ENCODE measurements at regions not wholly inside any gene's neighbourhood (a gene's known extent, or its start where the extent isn't known, plus 50 kb on each side); places are given as distances from the start of the nearest gene placed in this dataset.

DNA sequence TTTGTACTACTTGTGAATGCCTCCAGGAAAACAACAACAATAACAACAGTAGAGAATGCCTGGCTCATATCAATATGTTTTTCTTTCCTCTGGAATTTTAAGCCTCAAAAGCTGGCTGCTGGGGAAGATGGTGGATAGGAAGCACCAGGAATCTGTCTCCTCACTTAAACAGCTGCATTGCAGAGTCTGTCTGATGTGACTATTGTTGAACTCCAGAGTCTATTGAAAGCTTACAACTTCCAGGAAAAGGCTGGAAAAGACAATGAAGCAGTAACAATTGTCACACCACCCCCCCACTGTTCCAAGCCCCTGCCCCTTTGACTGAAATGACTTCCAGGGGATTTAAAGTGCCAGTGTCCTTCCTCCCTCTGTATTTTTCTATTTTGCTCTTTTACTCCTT, 309.7 kb downstream of the BMP4 start:
- H3K36me3 Mint-ChIP-seq (ENCODE audit: insufficient read depth): no peaks in the 10 kb centered on the region
- no peak for DNase-seq

GRCh38 chr14:53640695-53641094, 315.9 kb downstream of the BMP4 start:
- no peak for ATAC-seq (replicated peaks)
- Mint-ChIP-seq H3K27me3 (no peaks in the 10 kb centered on the region), H3K36me3 (ENCODE audit: insufficient read depth) (no peaks in the 10 kb centered on the region), H3K4me1 (ENCODE audit: low read depth in 2 of 2) (no peaks in the 10 kb centered on the region), H3K4me3 (no peak overlapping the region), H3K27ac (no peak overlapping the region), H3K9me3 (peaks cover 9 to 18% of the 10 kb centered on the region in 2 donors)
- DNase-seq: no peak

More for the DNA sequence above, 309.7 kb downstream of the BMP4 start:
- peaks cover 0 to 8% of the 10 kb centered on the region in 2 donors for H3K9me3 Mint-ChIP-seq
- no peak for ATAC-seq (replicated peaks)
- H3K4me1 Mint-ChIP-seq (ENCODE audit: low read depth in 2 of 2): no peaks in the 10 kb centered on the region
- no peak overlapping the region for H3K4me3 Mint-ChIP-seq
- H3K27me3 Mint-ChIP-seq: no peaks in the 10 kb centered on the region
- no peak overlapping the region for H3K27ac Mint-ChIP-seq

DNA sequence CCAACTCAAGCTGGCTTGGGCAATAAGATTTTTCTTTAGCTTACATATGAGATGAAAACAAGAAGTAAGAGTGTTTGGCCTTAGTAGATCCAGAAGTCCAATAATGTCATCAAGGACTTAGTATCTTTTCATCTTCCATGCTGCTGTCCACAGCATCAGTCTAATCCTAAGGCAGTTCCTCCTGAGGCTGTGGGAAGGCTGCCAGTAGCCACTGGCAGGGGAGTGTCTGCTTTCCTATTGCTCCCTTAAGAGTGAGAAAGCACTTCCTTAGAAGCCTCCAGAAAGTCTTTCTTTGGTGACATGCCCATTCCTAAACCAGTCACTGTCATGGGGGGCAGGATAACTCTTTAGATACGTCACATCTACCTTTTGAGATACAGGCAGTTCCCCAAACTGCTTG, 317.7 kb downstream of the BMP4 start:
- DNase-seq (no peak), ATAC-seq (replicated peaks) (no peak)
- H3K4me3 Mint-ChIP-seq: no peak overlapping the region
- H3K27ac Mint-ChIP-seq: no peak overlapping the region
- H3K9me3 Mint-ChIP-seq: peaks cover 12 to 18% of the 10 kb centered on the region in 2 donors
- H3K36me3 Mint-ChIP-seq (ENCODE audit: insufficient read depth): no peaks in the 10 kb centered on the region
- H3K4me1 Mint-ChIP-seq (ENCODE audit: low read depth in 2 of 2): no peaks in the 10 kb centered on the region
- H3K27me3 Mint-ChIP-seq: no peaks in the 10 kb centered on the region

DNA sequence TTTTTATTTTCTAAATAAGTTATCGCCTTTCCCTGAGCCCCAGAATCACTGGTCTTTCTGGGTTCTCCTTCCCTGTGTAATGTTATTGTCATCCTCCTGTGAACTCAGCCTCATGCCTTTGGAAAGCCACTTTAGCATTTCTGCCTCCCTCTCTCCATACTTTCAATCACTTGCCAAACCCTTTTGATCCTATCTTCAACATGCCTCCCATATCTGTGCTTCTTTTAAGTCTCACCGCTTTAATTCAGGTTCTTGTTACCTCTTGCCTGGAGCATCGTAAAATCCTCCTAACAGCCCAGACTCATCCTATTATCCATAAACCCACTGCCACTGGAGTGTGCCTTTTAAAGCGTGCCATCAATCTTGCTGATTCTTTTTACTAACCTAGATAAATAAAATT, 321.8 kb downstream of the BMP4 start:
- Mint-ChIP-seq H3K4me1 (ENCODE audit: low read depth in 2 of 2) (no peaks in the 10 kb centered on the region), H3K27ac (no peak overlapping the region), H3K4me3 (no peak overlapping the region), H3K36me3 (ENCODE audit: insufficient read depth) (no peaks in the 10 kb centered on the region), H3K27me3 (no peaks in the 10 kb centered on the region), H3K9me3 (peaks cover 8 to 14% of the 10 kb centered on the region in 2 donors)
- no peak for DNase-seq
- ATAC-seq (replicated peaks): no peak

- Mint-ChIP-seq H3K27me3 (no peaks in the 10 kb centered on the region), H3K9me3 (peaks cover 0 to 7% of the 10 kb centered on the region in 2 donors), H3K36me3 (ENCODE audit: insufficient read depth) (no peaks in the 10 kb centered on the region), H3K27ac (no peak overlapping the region), H3K4me3 (no peak overlapping the region), H3K4me1 (ENCODE audit: low read depth in 2 of 2) (no peaks in the 10 kb centered on the region)
- DNase-seq (no peak), ATAC-seq (replicated peaks) (no peak)
Observed at GRCh38 chr14:53630336-53630735, 326.3 kb downstream of the BMP4 start.

DNA sequence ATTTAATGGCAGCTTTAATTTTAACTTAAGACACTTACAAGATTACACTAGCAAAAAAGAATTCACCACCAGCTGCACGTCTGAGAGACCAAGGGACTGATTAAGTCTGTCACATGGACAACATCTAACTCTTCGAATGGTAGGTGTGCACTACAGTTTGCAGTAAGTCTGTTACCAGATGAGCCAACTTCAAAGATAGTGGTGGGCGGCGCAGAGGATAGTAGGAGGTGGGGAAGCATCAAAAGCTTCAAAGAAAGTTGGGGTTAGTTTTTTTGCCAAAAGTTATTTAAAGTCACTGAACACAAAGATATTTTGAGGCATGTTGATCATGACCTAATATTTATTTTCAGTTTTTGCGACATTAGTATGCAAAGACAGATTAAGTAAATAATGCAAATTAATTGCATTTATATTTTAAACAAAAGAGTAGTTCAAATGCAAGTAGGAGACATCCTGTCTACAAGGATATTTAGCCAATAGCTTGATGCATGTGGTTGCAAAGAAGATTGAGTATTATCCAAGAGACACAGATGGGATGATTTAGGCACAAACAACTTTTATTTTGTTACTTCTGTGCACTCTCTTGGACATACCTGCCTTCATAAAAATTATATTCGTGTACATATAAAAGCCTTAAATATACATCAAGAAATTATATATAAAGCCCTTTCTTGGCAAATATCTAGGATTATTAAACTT, 327.7 kb downstream of the BMP4 start:
- no peak overlapping the region for H3K27ac Mint-ChIP-seq
- peaks cover 0 to 3% of the 10 kb centered on the region in 2 donors for H3K9me3 Mint-ChIP-seq
- H3K4me3 Mint-ChIP-seq: no peak overlapping the region
- H3K27me3 Mint-ChIP-seq: no peaks in the 10 kb centered on the region
- no peaks in the 10 kb centered on the region for H3K4me1 Mint-ChIP-seq (ENCODE audit: low read depth in 2 of 2)
- no peaks in the 10 kb centered on the region for H3K36me3 Mint-ChIP-seq (ENCODE audit: insufficient read depth)
- ATAC-seq (replicated peaks) (no peak), DNase-seq (no peak)

- no peak for DNase-seq
- ATAC-seq (replicated peaks): no peak
Observed at GRCh38 chr14:53628261-53628660, 328.4 kb downstream of the BMP4 start.

GRCh38 chr14:53626761-53627160, 329.9 kb downstream of the BMP4 start:
- H3K27me3 Mint-ChIP-seq: no peaks in the 10 kb centered on the region
- H3K27ac Mint-ChIP-seq: no peak overlapping the region
- H3K36me3 Mint-ChIP-seq (ENCODE audit: insufficient read depth): no peaks in the 10 kb centered on the region
- DNase-seq (no peak), ATAC-seq (replicated peaks) (no peak)
- no peak overlapping the region for H3K4me3 Mint-ChIP-seq
- H3K9me3 Mint-ChIP-seq: peaks cover 0 to 6% of the 10 kb centered on the region in 2 donors
- H3K4me1 Mint-ChIP-seq (ENCODE audit: low read depth in 2 of 2): no peaks in the 10 kb centered on the region

More at GRCh38 chr14:53628261-53628660, 328.4 kb downstream of the BMP4 start:
- Mint-ChIP-seq H3K27me3 (no peaks in the 10 kb centered on the region), H3K36me3 (ENCODE audit: insufficient read depth) (no peaks in the 10 kb centered on the region), H3K4me1 (ENCODE audit: low read depth in 2 of 2) (no peaks in the 10 kb centered on the region), H3K27ac (no peak overlapping the region), H3K4me3 (no peak overlapping the region), H3K9me3 (peaks cover 0 to 6% of the 10 kb centered on the region in 2 donors)

- Mint-ChIP-seq H3K27me3 (no peaks in the 10 kb centered on the region), H3K9me3 (peaks cover 4 to 7% of the 10 kb centered on the region in 2 donors), H3K27ac (no peak overlapping the region), H3K36me3 (ENCODE audit: insufficient read depth) (no peaks in the 10 kb centered on the region), H3K4me3 (no peak overlapping the region), H3K4me1 (ENCODE audit: low read depth in 2 of 2) (no peaks in the 10 kb centered on the region)
- DNase-seq (no peak), ATAC-seq (replicated peaks) (no peak)
Observed at GRCh38 chr14:53622447-53622846, 334.2 kb downstream of the BMP4 start.

- no peak overlapping the region for H3K27ac Mint-ChIP-seq
Observed at GRCh38 chr14:53621921-53622320, 334.7 kb downstream of the BMP4 start.

GRCh38 chr14:53621433-53621832, 335.2 kb downstream of the BMP4 start:
- ATAC-seq (replicated peaks): no peak
- H3K27ac Mint-ChIP-seq: no peak overlapping the region

More at GRCh38 chr14:53621921-53622320, 334.7 kb downstream of the BMP4 start:
- Mint-ChIP-seq H3K4me3 (no peak overlapping the region), H3K9me3 (peaks cover 4 to 7% of the 10 kb centered on the region in 2 donors), H3K36me3 (ENCODE audit: insufficient read depth) (no peaks in the 10 kb centered on the region), H3K4me1 (ENCODE audit: low read depth in 2 of 2) (no peaks in the 10 kb centered on the region), H3K27me3 (no peaks in the 10 kb centered on the region)
- ATAC-seq (replicated peaks): no peak
- DNase-seq: no peak

DNA sequence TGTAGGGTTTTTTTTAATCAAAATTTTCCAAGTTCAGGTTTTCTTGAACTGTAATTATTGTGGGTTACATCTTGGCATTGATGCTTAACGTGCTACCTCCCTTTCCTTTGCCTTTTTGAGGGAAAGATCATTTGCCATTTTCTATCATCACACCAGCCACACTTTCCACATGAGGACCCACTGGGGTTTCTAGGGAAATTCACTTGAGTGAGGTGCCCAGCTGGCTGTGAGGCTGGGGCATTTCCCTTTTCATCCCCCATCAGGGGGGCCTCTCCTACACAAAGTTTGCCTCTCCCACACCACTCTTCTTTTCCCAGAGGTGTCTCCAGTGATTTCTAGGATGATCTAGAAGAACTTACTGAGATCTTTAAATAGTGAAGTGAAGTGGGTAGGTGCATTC, 335.7 kb downstream of the BMP4 start:
- ATAC-seq (replicated peaks) (no peak), DNase-seq (no peak)
- Mint-ChIP-seq H3K4me1 (ENCODE audit: low read depth in 2 of 2) (no peaks in the 10 kb centered on the region), H3K27ac (no peak overlapping the region), H3K4me3 (no peak overlapping the region), H3K36me3 (ENCODE audit: insufficient read depth) (no peaks in the 10 kb centered on the region), H3K9me3 (peaks cover 7 to 10% of the 10 kb centered on the region in 2 donors), H3K27me3 (no peaks in the 10 kb centered on the region)

More at GRCh38 chr14:53621433-53621832, 335.2 kb downstream of the BMP4 start:
- Mint-ChIP-seq H3K4me1 (ENCODE audit: low read depth in 2 of 2) (no peaks in the 10 kb centered on the region), H3K36me3 (ENCODE audit: insufficient read depth) (no peaks in the 10 kb centered on the region), H3K9me3 (peaks cover 6 to 7% of the 10 kb centered on the region in 2 donors), H3K4me3 (no peak overlapping the region), H3K27me3 (no peaks in the 10 kb centered on the region)
- DNase-seq: no peak

DNA sequence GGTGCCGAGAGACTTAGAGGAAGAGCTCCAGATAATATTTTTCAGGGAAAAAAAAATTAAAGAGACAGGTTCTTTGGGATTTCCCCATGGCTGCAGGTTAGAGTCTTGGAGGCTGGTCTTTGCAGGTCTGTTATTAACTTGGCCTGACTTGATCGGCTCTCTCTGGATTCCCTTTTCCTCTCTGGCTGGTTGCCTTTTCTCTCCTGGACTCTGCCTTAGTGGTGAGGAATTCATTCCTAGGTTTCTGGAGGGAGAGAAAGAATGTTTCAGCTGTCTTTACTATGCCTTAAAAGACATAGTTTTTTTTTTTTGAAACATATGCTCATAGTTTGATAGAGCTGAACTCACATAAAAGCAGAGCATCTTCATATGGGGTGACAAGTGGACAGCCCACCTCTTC, 336.3 kb downstream of the BMP4 start:
- Mint-ChIP-seq H3K36me3 (ENCODE audit: insufficient read depth) (no peaks in the 10 kb centered on the region), H3K4me3 (no peak overlapping the region), H3K27ac (no peak overlapping the region), H3K4me1 (ENCODE audit: low read depth in 2 of 2) (no peaks in the 10 kb centered on the region), H3K9me3 (peaks cover 7 to 11% of the 10 kb centered on the region in 2 donors), H3K27me3 (no peaks in the 10 kb centered on the region)
- DNase-seq: no peak
- no peak for ATAC-seq (replicated peaks)

GRCh38 chr14:53619691-53620231, 336.9 kb downstream of the BMP4 start:
- H3K27ac Mint-ChIP-seq: no peak overlapping the region
- no peaks in the 10 kb centered on the region for H3K27me3 Mint-ChIP-seq

More at GRCh38 chr14:53619691-53620231, 336.9 kb downstream of the BMP4 start:
- no peaks in the 10 kb centered on the region for H3K4me1 Mint-ChIP-seq (ENCODE audit: low read depth in 2 of 2)
- H3K9me3 Mint-ChIP-seq: peaks cover 7 to 11% of the 10 kb centered on the region in 2 donors
- no peak for ATAC-seq (replicated peaks)
- H3K4me3 Mint-ChIP-seq: no peak overlapping the region
- no peaks in the 10 kb centered on the region for H3K36me3 Mint-ChIP-seq (ENCODE audit: insufficient read depth)
- DNase-seq: no peak

All from effector memory CD8-positive, alpha-beta T cell (primary cell).